Neuronal stem cell (in vitro differentiated cells): ENCODE measurements at regions not wholly inside any gene's neighbourhood (a gene's known extent, or its start where the extent isn't known, plus 50 kb on each side); places are given as distances from the start of the nearest gene placed in this dataset.

ENCODE experiments used
- DNase-seq: peaks from one replicate; pipeline ENCODE4 v3.0.0-alpha.2; 2013; ENCODE audit warnings: low spot score
- H2AFZ ChIP-seq: one replicate; pipeline ENCODE4 v1.6.1; 2013; ENCODE audit warnings: mild to moderate bottlenecking, low read length, inconsistent platforms
- H2AK5ac ChIP-seq: 2 replicates; pipeline ENCODE4 v1.6.1; 2013; ENCODE audit warnings: low read depth, mild to moderate bottlenecking, inconsistent platforms, low read length, moderate library complexity, mixed read lengths
- H2BK120ac ChIP-seq: 2 replicates; pipeline ENCODE4 v1.6.1; 2013; ENCODE audit warnings: low read depth, mild to moderate bottlenecking, inconsistent platforms, low read length, moderate library complexity, mixed read lengths
- H2BK12ac ChIP-seq: one replicate; pipeline ENCODE4 v1.6.1; 2013; ENCODE audit warnings: low read length, inconsistent platforms
- H2BK15ac ChIP-seq: 2 replicates; pipeline ENCODE4 v1.6.1; 2013; ENCODE audit warnings: mild to moderate bottlenecking, low read length, inconsistent platforms, mixed read lengths
- H2BK5ac ChIP-seq: one replicate; pipeline ENCODE4 v1.6.1; 2013; ENCODE audit warnings: inconsistent platforms, mild to moderate bottlenecking, low read length, moderate library complexity
- H3K14ac ChIP-seq: one replicate; pipeline ENCODE4 v1.6.1; 2013; ENCODE audit warnings: low read length, inconsistent platforms
- H3K18ac ChIP-seq: 2 replicates; pipeline ENCODE4 v1.6.1; 2013; ENCODE audit warnings: low read length, inconsistent platforms
- H3K23ac ChIP-seq: 2 replicates; pipeline ENCODE4 v1.6.1; 2013; ENCODE audit warnings: low read depth, mild to moderate bottlenecking, mixed read lengths, low read length, inconsistent platforms; ENCODE audit not compliant: poor library complexity
- H3K27ac ChIP-seq: replicated peaks from 3 replicates; pipeline ENCODE4 v1.5.1; 2013; ENCODE audit warnings: low read length, inconsistent platforms
- H3K27me3 ChIP-seq, 3 experiments: 2 replicates each; pipeline ENCODE4 v1.6.1; 2013; ENCODE audit warnings: low read length in 3 of 3, mild to moderate bottlenecking in 2 of 3, inconsistent platforms in 1 of 3, low read depth in 1 of 3, mixed read lengths in 1 of 3, moderate library complexity in 1 of 3; ENCODE audit not compliant: control insufficient read depth in 3 of 3, insufficient read depth in 3 of 3
- H3K36me3 ChIP-seq, 2 donors: replicated peaks in 1 of 2; 2 replicates each; pipeline ENCODE4 v1.6.1; 2013; ENCODE audit warnings: low read length in 2 of 2; ENCODE audit not compliant: control insufficient read depth in 2 of 2, insufficient read depth in 2 of 2
- H3K4ac ChIP-seq: 2 replicates; pipeline ENCODE4 v1.6.1; 2013; ENCODE audit warnings: inconsistent platforms, mild to moderate bottlenecking, low read length, moderate library complexity
- H3K4me1 ChIP-seq, 2 donors: 1 replicate in 1 of 2; 2 replicates in 1 of 2; pipeline ENCODE4 v1.6.1; 2013; ENCODE audit warnings: low read length in 2 of 2, low read depth in 1 of 2; ENCODE audit not compliant: control insufficient read depth in 2 of 2, insufficient read depth in 1 of 2
- H3K4me2 ChIP-seq: one replicate; pipeline ENCODE4 v1.6.1; 2013; ENCODE audit warnings: mild to moderate bottlenecking, low read length, inconsistent platforms; ENCODE audit not compliant: insufficient read depth, poor library complexity, severe bottlenecking
- H3K4me3 ChIP-seq, 2 donors: 2 replicates each; pipeline ENCODE4 v1.5.1; 2013; ENCODE audit warnings: low read length in 2 of 2, mild to moderate bottlenecking in 2 of 2, inconsistent platforms in 1 of 2, moderate library complexity in 1 of 2
- H3K79me1 ChIP-seq: one replicate; pipeline ENCODE4 v1.6.1; 2013; ENCODE audit warnings: low read depth, mild to moderate bottlenecking, inconsistent platforms, low read length, moderate library complexity
- H3K9ac ChIP-seq: one replicate; pipeline ENCODE4 v1.6.1; 2013; ENCODE audit warnings: mild to moderate bottlenecking, low read depth, low read length, inconsistent platforms; ENCODE audit not compliant: poor library complexity
- H3K9me3 ChIP-seq, 2 donors: replicated peaks in 1 of 2; 2 replicates each; pipeline versions ENCODE3 to v1.6.1; 2013; ENCODE audit warnings: low read length in 2 of 2, mild to moderate bottlenecking in 2 of 2, inconsistent platforms in 1 of 2, low read depth in 1 of 2, mixed read lengths in 1 of 2, moderate library complexity in 1 of 2; ENCODE audit not compliant: control insufficient read depth in 2 of 2, insufficient read depth in 1 of 2
- H4K8ac ChIP-seq: one replicate; pipeline ENCODE4 v1.6.1; 2013; ENCODE audit warnings: low read depth, mild to moderate bottlenecking, inconsistent platforms, low read length, moderate library complexity
- H4K91ac ChIP-seq: one replicate; pipeline ENCODE4 v1.6.1; 2013; ENCODE audit warnings: low read length, low read depth, mild to moderate bottlenecking, inconsistent platforms; ENCODE audit not compliant: poor library complexity
- WGBS, 2 donors: extraction: QIAGEN DNeasy Blood & Tissue Kit; methylation state at CpG; one replicate each; pipeline ENCODE4 v1.1.7; 2013; ENCODE audit warnings: missing lambda C conversion rate in 2 of 2, mixed read lengths in 1 of 2; ENCODE audit not compliant: insufficient read length in 2 of 2, insufficient replicate concordance in 1 of 2; ENCODE audit errors: extremely low coverage in 2 of 2; 5-methylcytosine and 5-hydroxymethylcytosine counted together

GRCh38 chr10:3473271-3473670, 300.7 kb upstream of the PITRM1 start:
- H3K4ac ChIP-seq: no peak overlapping the region
- no CpG with 5 or more reads among the region's 9 CpGs for WGBS, 2 donors
- H3K36me3 ChIP-seq: no peaks in the 10 kb centered on the region
- H3K14ac ChIP-seq: no peak overlapping the region
- no peaks in the 10 kb centered on the region for H3K27me3 ChIP-seq
- H2AFZ ChIP-seq: no peak overlapping the region
- H4K91ac ChIP-seq: no peak overlapping the region
- H3K27ac ChIP-seq: no peak overlapping the region
- no peak for DNase-seq
- no peak overlapping the region for H4K8ac ChIP-seq
- peaks cover 3 to 11% of the 10 kb centered on the region in 2 donors for H3K4me1 ChIP-seq
- H2BK120ac ChIP-seq: no peak overlapping the region
- no peak overlapping the region for H2BK5ac ChIP-seq
- H2AK5ac ChIP-seq: peak overlapping the region; percentile 10
- no peak overlapping the region for H3K4me3 ChIP-seq
- H2BK15ac ChIP-seq: no peak overlapping the region
- H3K18ac ChIP-seq: peak overlapping the region; percentile 6
- H2BK12ac ChIP-seq: no peak overlapping the region
- peaks cover 0 to 14% of the 10 kb centered on the region in 2 donors for H3K9me3 ChIP-seq
- H3K79me1 ChIP-seq: no peaks in the 10 kb centered on the region
- no peak overlapping the region for H3K23ac ChIP-seq
- no peak overlapping the region for H3K4me2 ChIP-seq
- H3K9ac ChIP-seq: no peak overlapping the region

- Histone ChIP-seq H3K79me1 (no peaks in the 10 kb centered on the region), H3K14ac (no peak overlapping the region), H2BK5ac (no peak overlapping the region), H3K18ac (no peak overlapping the region), H3K9ac (no peak overlapping the region), H2BK120ac (no peak overlapping the region), H4K91ac (no peak overlapping the region), H3K36me3 (no peaks in the 10 kb centered on the region), H3K23ac (no peak overlapping the region), H3K4me3 (no peak overlapping the region), H3K27me3 (no peaks in the 10 kb centered on the region), H2BK15ac (no peak overlapping the region), H3K4me1 (peaks cover 8 to 16% of the 10 kb centered on the region in 2 donors), H3K4ac (no peak overlapping the region), H3K4me2 (no peak overlapping the region), H2BK12ac (no peak overlapping the region), H3K27ac (peak overlapping the region; percentile 68), H3K9me3 (peaks cover 0 to 16% of the 10 kb centered on the region in 2 donors), H2AK5ac (no peak overlapping the region), H2AFZ (peak overlapping the region; percentile 50), H4K8ac (no peak overlapping the region)
- no CpG with 5 or more reads among the region's 16 CpGs for WGBS, 2 donors
- peak; percentile 45 for DNase-seq
Measured at GRCh38 chr10:3472287-3473051, 299.9 kb upstream of the PITRM1 start.

- H3K4ac ChIP-seq: no peak overlapping the region
- H3K14ac ChIP-seq: no peak overlapping the region
- H3K27me3 ChIP-seq: no peaks in the 10 kb centered on the region
- H3K18ac ChIP-seq: no peak overlapping the region
- no CpG with 5 or more reads among the region's 8 CpGs for WGBS, 2 donors
- no peak overlapping the region for H4K91ac ChIP-seq
- no peak overlapping the region for H2BK15ac ChIP-seq
- no peaks in the 10 kb centered on the region for H3K79me1 ChIP-seq
- H3K27ac ChIP-seq: peak overlapping the region; percentile 48
- H3K4me2 ChIP-seq: no peak overlapping the region
- no peak overlapping the region for H4K8ac ChIP-seq
- H2AK5ac ChIP-seq: no peak overlapping the region
- H3K9ac ChIP-seq: no peak overlapping the region
- no peak for DNase-seq
- no peak overlapping the region for H3K23ac ChIP-seq
- peak overlapping the region; percentile 50 for H2AFZ ChIP-seq
- H3K36me3 ChIP-seq: no peaks in the 10 kb centered on the region
- H2BK5ac ChIP-seq: no peak overlapping the region
- no peak overlapping the region for H3K4me3 ChIP-seq
- peaks cover 0 to 18% of the 10 kb centered on the region in 2 donors for H3K9me3 ChIP-seq
- peaks cover 10 to 21% of the 10 kb centered on the region in 2 donors for H3K4me1 ChIP-seq
- H2BK120ac ChIP-seq: no peak overlapping the region
- no peak overlapping the region for H2BK12ac ChIP-seq
Measured at GRCh38 chr10:3471927-3472286, 299.3 kb upstream of the PITRM1 start.

GRCh38 chr10:3471472-3471871, 298.9 kb upstream of the PITRM1 start:
- H3K9ac ChIP-seq: no peak overlapping the region
- H3K4ac ChIP-seq: no peak overlapping the region
- no peak overlapping the region for H3K4me3 ChIP-seq
- H4K8ac ChIP-seq: no peak overlapping the region
- DNase-seq: no peak
- peaks cover 0 to 18% of the 10 kb centered on the region in 2 donors for H3K9me3 ChIP-seq
- H2BK120ac ChIP-seq: no peak overlapping the region
- no peak overlapping the region for H2AFZ ChIP-seq
- peak overlapping the region; percentile 48 for H3K27ac ChIP-seq
- no peak overlapping the region for H2BK15ac ChIP-seq
- H3K79me1 ChIP-seq: no peaks in the 10 kb centered on the region
- H4K91ac ChIP-seq: no peak overlapping the region
- H3K27me3 ChIP-seq: no peaks in the 10 kb centered on the region
- H3K23ac ChIP-seq: no peak overlapping the region
- H3K4me1 ChIP-seq: peaks cover 10 to 21% of the 10 kb centered on the region in 2 donors
- H3K4me2 ChIP-seq: no peak overlapping the region
- no peak overlapping the region for H2AK5ac ChIP-seq
- H3K14ac ChIP-seq: no peak overlapping the region
- no peak overlapping the region for H2BK5ac ChIP-seq
- no peak overlapping the region for H3K18ac ChIP-seq
- no peak overlapping the region for H2BK12ac ChIP-seq
- no peaks in the 10 kb centered on the region for H3K36me3 ChIP-seq
- no CpG with 5 or more reads among the region's 10 CpGs for WGBS, 2 donors
